ENCODE measurements at regions not wholly inside any gene's neighbourhood (a gene's known extent, or its start where the extent isn't known, plus 50 kb on each side); places are given as distances from the start of the nearest gene placed in this dataset.

DNA sequence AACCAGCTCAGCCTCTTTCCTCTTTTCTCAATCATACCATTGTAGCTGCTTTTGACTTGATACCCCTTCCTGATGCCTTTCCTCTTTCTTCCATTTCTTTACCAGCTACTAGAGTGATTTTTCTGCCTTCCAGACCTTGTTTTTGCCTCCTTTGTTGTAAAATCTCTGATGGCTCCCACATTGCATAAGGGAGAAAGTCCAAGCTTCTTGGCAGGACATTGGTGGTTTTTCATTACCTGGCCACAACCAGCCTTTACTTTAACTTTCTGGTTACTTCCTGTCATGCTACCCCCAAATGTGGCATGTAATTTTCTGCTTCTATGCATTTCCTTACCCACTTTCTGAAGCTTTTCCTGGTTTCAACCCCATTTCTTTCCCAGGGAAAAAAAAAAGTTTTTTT is 452.5 kb downstream of the TMEM38B start:
- TF ChIP-seq, protein P1, sequence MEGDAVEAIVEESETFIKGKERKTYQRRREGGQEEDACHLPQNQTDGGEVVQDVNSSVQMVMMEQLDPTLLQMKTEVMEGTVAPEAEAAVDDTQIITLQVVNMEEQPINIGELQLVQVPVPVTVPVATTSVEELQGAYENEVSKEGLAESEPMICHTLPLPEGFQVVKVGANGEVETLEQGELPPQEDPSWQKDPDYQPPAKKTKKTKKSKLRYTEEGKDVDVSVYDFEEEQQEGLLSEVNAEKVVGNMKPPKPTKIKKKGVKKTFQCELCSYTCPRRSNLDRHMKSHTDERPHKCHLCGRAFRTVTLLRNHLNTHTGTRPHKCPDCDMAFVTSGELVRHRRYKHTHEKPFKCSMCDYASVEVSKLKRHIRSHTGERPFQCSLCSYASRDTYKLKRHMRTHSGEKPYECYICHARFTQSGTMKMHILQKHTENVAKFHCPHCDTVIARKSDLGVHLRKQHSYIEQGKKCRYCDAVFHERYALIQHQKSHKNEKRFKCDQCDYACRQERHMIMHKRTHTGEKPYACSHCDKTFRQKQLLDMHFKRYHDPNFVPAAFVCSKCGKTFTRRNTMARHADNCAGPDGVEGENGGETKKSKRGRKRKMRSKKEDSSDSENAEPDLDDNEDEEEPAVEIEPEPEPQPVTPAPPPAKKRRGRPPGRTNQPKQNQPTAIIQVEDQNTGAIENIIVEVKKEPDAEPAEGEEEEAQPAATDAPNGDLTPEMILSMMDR (conservative IDR thresholded peaks at IDR 0.05; ENCODE audit: low read depth, low read length) = no peak
- TF ChIP-seq EZH2 (IDR thresholded peaks at IDR 0.05; ENCODE audit: low read length, unreplicated experiment) = no peak
- no peak for TF ChIP-seq EZH2phosphoT487 (IDR thresholded peaks at IDR 0.05; ENCODE audit: borderline replicate concordance, low read length)
